ENCODE measurements at regions not wholly inside any gene's neighbourhood (a gene's known extent, or its start where the extent isn't known, plus 50 kb on each side); places are given as distances from the start of the nearest gene placed in this dataset.

GRCh38 chr18:28439870-28440269 lies 262.9 kb upstream of the CDH2 start:
- H2AFZ ChIP-seq (ENCODE audit: control insufficient read depth, low read length), result no peak overlapping the region
- no peak overlapping the region for H3K27ac ChIP-seq (ENCODE audit: control insufficient read depth, insufficient read depth, low read length)
- no peaks in the 10 kb centered on the region for H4K20me1 ChIP-seq (ENCODE audit: control insufficient read depth, extremely low read depth, insufficient read depth, low read length)
- H3K36me3 ChIP-seq (ENCODE audit: control insufficient read depth in 2 of 2, extremely low read depth in 1 of 2, insufficient read depth in 2 of 2, low read length in 2 of 2), result no peaks in the 10 kb centered on the region
- FAIRE-seq (no peak), DNase-seq (ENCODE audit: low read depth, low spot score) (no peak)
- dilution Hi-C loops (cut with MboI; ENCODE audit: extremely low pct_ligation_motif_present, low sequenced_read_pairs), result no loop called here
- no peaks in the 10 kb centered on the region for H3K79me2 ChIP-seq (ENCODE audit: control insufficient read depth, insufficient read depth, low read length)
- H3K9me1 ChIP-seq (ENCODE audit: control insufficient read depth, extremely low read depth, insufficient read depth, low read length), result no peaks in the 10 kb centered on the region
- no peak overlapping the region for H3K9ac ChIP-seq (ENCODE audit: control insufficient read depth, extremely low read depth, insufficient read depth, low read length)
- no peak overlapping the region for H3K4me2 ChIP-seq (ENCODE audit: control insufficient read depth, extremely low read depth, insufficient read depth, low read depth, low read length)
- TF ChIP-seq CTCF (optimal IDR thresholded peaks at IDR 0.05 in 1 of 3, IDR thresholded peaks at IDR 0.05 in 1 of 3, conservative IDR thresholded peaks at IDR 0.05 in 1 of 3; ENCODE audit: extremely low read depth in 1 of 3, insufficient read depth in 2 of 3, low read length in 3 of 3), result no peak
- no peaks in the 10 kb centered on the region for H3K4me1 ChIP-seq (ENCODE audit: control insufficient read depth, extremely low read depth, insufficient read depth, low read length)
- no peaks in the 10 kb centered on the region for H3K9me3 ChIP-seq (ENCODE audit: control insufficient read depth, low read depth, low read length)
- H3K4me3 ChIP-seq (ENCODE audit: control insufficient read depth in 2 of 3, extremely low read depth in 1 of 3, insufficient read depth in 2 of 3, low read depth in 1 of 3, low read length in 3 of 3), result no peak overlapping the region
- H3K27me3 ChIP-seq (ENCODE audit: control insufficient read depth, extremely low read depth, insufficient read depth, low read length), result no peaks in the 10 kb centered on the region

DNA sequence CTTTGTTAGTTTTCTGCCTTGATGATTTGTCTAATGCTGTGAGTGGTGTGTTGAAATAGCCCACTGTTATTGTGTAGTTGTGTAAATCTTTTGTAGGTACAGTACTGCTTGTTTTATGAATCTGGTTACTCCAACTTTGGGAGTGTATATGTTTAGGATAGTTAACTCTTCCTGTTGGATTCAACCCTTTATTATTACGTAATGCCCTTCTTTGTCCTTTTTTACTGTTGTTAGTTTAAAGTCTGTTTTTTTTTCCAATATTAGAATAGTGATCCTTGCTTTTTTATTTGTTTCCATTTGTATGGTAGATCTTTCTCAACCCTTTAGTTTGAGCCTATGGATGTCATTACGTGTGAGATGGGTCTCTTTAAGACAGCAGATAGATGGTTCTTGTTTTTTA lies 261.5 kb upstream of the CDH2 start:
- Histone ChIP-seq H3K36me3 (ENCODE audit: control insufficient read depth in 2 of 2, extremely low read depth in 1 of 2, insufficient read depth in 2 of 2, low read length in 2 of 2) (no peaks in the 10 kb centered on the region), H3K27ac (ENCODE audit: control insufficient read depth, insufficient read depth, low read length) (no peak overlapping the region), H3K79me2 (ENCODE audit: control insufficient read depth, insufficient read depth, low read length) (no peaks in the 10 kb centered on the region), H3K9me1 (ENCODE audit: control insufficient read depth, extremely low read depth, insufficient read depth, low read length) (no peaks in the 10 kb centered on the region), H3K9me3 (ENCODE audit: control insufficient read depth, low read depth, low read length) (no peaks in the 10 kb centered on the region), H3K27me3 (ENCODE audit: control insufficient read depth, extremely low read depth, insufficient read depth, low read length) (no peaks in the 10 kb centered on the region), H4K20me1 (ENCODE audit: control insufficient read depth, extremely low read depth, insufficient read depth, low read length) (no peaks in the 10 kb centered on the region), H3K9ac (ENCODE audit: control insufficient read depth, extremely low read depth, insufficient read depth, low read length) (no peak overlapping the region), H2AFZ (ENCODE audit: control insufficient read depth, low read length) (no peak overlapping the region), H3K4me3 (ENCODE audit: control insufficient read depth in 2 of 3, extremely low read depth in 1 of 3, insufficient read depth in 2 of 3, low read depth in 1 of 3, low read length in 3 of 3) (no peak overlapping the region), H3K4me2 (ENCODE audit: control insufficient read depth, extremely low read depth, insufficient read depth, low read depth, low read length) (no peak overlapping the region), H3K4me1 (ENCODE audit: control insufficient read depth, extremely low read depth, insufficient read depth, low read length) (no peaks in the 10 kb centered on the region)
- DNase-seq (ENCODE audit: low read depth, low spot score), result no peak
- dilution Hi-C loops (cut with MboI; ENCODE audit: extremely low pct_ligation_motif_present, low sequenced_read_pairs), result no loop called here
- TF ChIP-seq EZH2 (IDR thresholded peaks at IDR 0.05; ENCODE audit: low read length) (no peak), CTCF (optimal IDR thresholded peaks at IDR 0.05 in 1 of 3, IDR thresholded peaks at IDR 0.05 in 1 of 3, conservative IDR thresholded peaks at IDR 0.05 in 1 of 3; ENCODE audit: extremely low read depth in 1 of 3, insufficient read depth in 2 of 3, low read length in 3 of 3) (no peak)
- no peak for FAIRE-seq

Measured in keratinocyte (primary cell).